ENCODE measurements at regions not wholly inside any gene's neighbourhood (a gene's known extent, or its start where the extent isn't known, plus 50 kb on each side); places are given as distances from the start of the nearest gene placed in this dataset.

DNA sequence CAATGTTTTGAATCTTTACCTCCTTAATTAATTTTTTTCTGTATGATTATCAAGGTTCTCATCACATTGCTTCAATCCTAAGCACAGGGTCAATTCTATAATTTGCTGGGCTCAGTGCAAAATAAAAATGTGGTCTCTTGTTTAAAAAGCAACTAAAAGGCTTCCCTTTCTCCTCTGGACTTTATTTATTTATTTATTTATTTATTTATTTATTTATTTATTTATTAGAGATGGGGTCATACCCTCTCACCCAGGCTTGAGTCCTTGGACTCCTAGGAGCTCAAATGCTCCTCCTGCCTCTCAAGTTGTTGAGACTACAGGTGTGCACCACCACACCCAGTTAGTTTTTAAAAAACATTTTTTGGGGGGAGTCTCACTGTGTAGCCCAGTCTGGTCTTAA lies 710.1 kb upstream of the REG3G start:
- Histone ChIP-seq H3K36me3 (ENCODE audit: control insufficient read depth in 4 of 4, insufficient read depth in 3 of 4, low read depth in 1 of 4, low read length in 3 of 4) (no peaks in the 10 kb centered on the region), H3K9ac (ENCODE audit: low read depth in 1 of 2, low read length in 2 of 2) (no peak overlapping the region), H3K9me3 (ENCODE audit: control insufficient read depth in 4 of 4, low read length in 3 of 4) (no peaks in the 10 kb centered on the region), H3K27me3 (ENCODE audit: control insufficient read depth in 4 of 4, insufficient read depth in 4 of 4, low read length in 3 of 4) (no peaks in the 10 kb centered on the region), H3K4me1 (ENCODE audit: control insufficient read depth in 4 of 4, insufficient read depth in 4 of 4, low read length in 3 of 4) (no peaks in the 10 kb centered on the region), H3K27ac (ENCODE audit: low read depth in 1 of 2, low read length in 2 of 2) (no peak overlapping the region), H3K4me3 (ENCODE audit: low read depth in 1 of 3, low read length in 3 of 3) (no peak overlapping the region)
- no peak for DNase-seq (ENCODE audit: low spot score)
- TF ChIP-seq JUND (IDR thresholded peaks at IDR 0.05), result no peak
- TF ChIP-seq NR2F2 (IDR thresholded peaks at IDR 0.05), result no peak
- TF ChIP-seq RAD21 (IDR thresholded peaks at IDR 0.05), result no peak

DNA sequence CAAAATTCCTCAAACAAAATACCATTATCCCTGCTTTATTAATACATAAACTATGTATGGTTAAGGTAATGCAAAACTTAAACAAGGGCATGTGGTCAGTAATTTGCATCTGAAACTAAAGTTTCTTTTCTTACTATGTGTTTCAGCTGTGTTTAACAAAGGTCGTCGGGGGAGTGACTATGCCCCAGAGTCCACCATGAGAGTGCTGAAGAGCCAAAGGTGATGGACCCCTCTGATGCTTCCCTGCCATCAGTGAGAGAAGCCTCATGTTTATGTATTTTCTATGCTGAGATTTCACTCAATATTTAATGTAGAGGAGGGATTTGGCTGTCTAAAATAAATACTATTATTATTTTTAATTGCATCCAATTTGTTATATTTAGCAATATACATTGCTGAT lies 707.2 kb upstream of the REG3G start:
- no peaks in the 10 kb centered on the region for H3K27me3 ChIP-seq (ENCODE audit: control insufficient read depth in 4 of 4, insufficient read depth in 4 of 4, low read length in 3 of 4)
- no peak for TF ChIP-seq NR2F2 (IDR thresholded peaks at IDR 0.05)
- TF ChIP-seq YY1 (IDR thresholded peaks at IDR 0.05), result no peak
- TF ChIP-seq HNF4A (conservative IDR thresholded peaks at IDR 0.05), result no peak
- no peak for TF ChIP-seq ATF3 (IDR thresholded peaks at IDR 0.05)
- TF ChIP-seq TAF1 (conservative IDR thresholded peaks at IDR 0.05), result no peak
- no peak for TF ChIP-seq FOXA1 (IDR thresholded peaks at IDR 0.05)
- no peak for TF ChIP-seq ZBTB33 (IDR thresholded peaks at IDR 0.05)
- TF ChIP-seq JUND (IDR thresholded peaks at IDR 0.05), result no peak
- H3K36me3 ChIP-seq (ENCODE audit: control insufficient read depth in 4 of 4, insufficient read depth in 3 of 4, low read depth in 1 of 4, low read length in 3 of 4), result no peaks in the 10 kb centered on the region
- no peak overlapping the region for H3K9ac ChIP-seq (ENCODE audit: low read depth in 1 of 2, low read length in 2 of 2)
- 73% methylated on average over 2 of the region's 2 CpGs for WGBS
- no peak for DNase-seq (ENCODE audit: low spot score)
- no peaks in the 10 kb centered on the region for H3K9me3 ChIP-seq (ENCODE audit: control insufficient read depth in 4 of 4, low read length in 3 of 4)
- H3K27ac ChIP-seq (ENCODE audit: low read depth in 1 of 2, low read length in 2 of 2), result no peak overlapping the region
- H3K4me1 ChIP-seq (ENCODE audit: control insufficient read depth in 4 of 4, insufficient read depth in 4 of 4, low read length in 3 of 4), result no peaks in the 10 kb centered on the region
- no peak overlapping the region for H3K4me3 ChIP-seq (ENCODE audit: low read depth in 1 of 3, low read length in 3 of 3)

- no peak for DNase-seq (ENCODE audit: low spot score)
- TF ChIP-seq FOXA1 (IDR thresholded peaks at IDR 0.05) (no peak), EGR1 (IDR thresholded peaks at IDR 0.05; ENCODE audit: low read depth in 2 of 2) (no peak)
- Histone ChIP-seq H3K27ac (ENCODE audit: low read depth in 1 of 2, low read length in 2 of 2) (no peak overlapping the region), H3K4me3 (ENCODE audit: low read depth in 1 of 3, low read length in 3 of 3) (no peak overlapping the region), H3K9ac (ENCODE audit: low read depth in 1 of 2, low read length in 2 of 2) (no peak overlapping the region), H3K36me3 (ENCODE audit: control insufficient read depth in 4 of 4, insufficient read depth in 3 of 4, low read depth in 1 of 4, low read length in 3 of 4) (no peaks in the 10 kb centered on the region), H3K9me3 (ENCODE audit: control insufficient read depth in 4 of 4, low read length in 3 of 4) (no peaks in the 10 kb centered on the region), H3K4me1 (ENCODE audit: control insufficient read depth in 4 of 4, insufficient read depth in 4 of 4, low read length in 3 of 4) (no peaks in the 10 kb centered on the region), H3K27me3 (ENCODE audit: control insufficient read depth in 4 of 4, insufficient read depth in 4 of 4, low read length in 3 of 4) (no peaks in the 10 kb centered on the region)
These were observed 695.3 kb upstream of the REG3G start for GRCh38 chr2:78330193-78330592.

- H3K36me3 ChIP-seq (ENCODE audit: control insufficient read depth in 4 of 4, insufficient read depth in 3 of 4, low read depth in 1 of 4, low read length in 3 of 4), result no peaks in the 10 kb centered on the region
- no peak overlapping the region for H3K9ac ChIP-seq (ENCODE audit: low read depth in 1 of 2, low read length in 2 of 2)
- no peaks in the 10 kb centered on the region for H3K27me3 ChIP-seq (ENCODE audit: control insufficient read depth in 4 of 4, insufficient read depth in 4 of 4, low read length in 3 of 4)
- H3K9me3 ChIP-seq (ENCODE audit: control insufficient read depth in 4 of 4, low read length in 3 of 4), result no peaks in the 10 kb centered on the region
- no peak overlapping the region for H3K27ac ChIP-seq (ENCODE audit: low read depth in 1 of 2, low read length in 2 of 2)
- TF ChIP-seq NR2F2 (IDR thresholded peaks at IDR 0.05) (no peak), RAD21 (IDR thresholded peaks at IDR 0.05) (peak in 1 of 2 donors; percentile 15)
- no peaks in the 10 kb centered on the region for H3K4me1 ChIP-seq (ENCODE audit: control insufficient read depth in 4 of 4, insufficient read depth in 4 of 4, low read length in 3 of 4)
- no peak overlapping the region for H3K4me3 ChIP-seq (ENCODE audit: low read depth in 1 of 3, low read length in 3 of 3)
- no peak for DNase-seq (ENCODE audit: low spot score)
- 72% methylated on average over 3 of the region's 3 CpGs for WGBS
These were observed 674.3 kb upstream of the REG3G start for GRCh38 chr2:78351208-78351607.
